Spleen (tissue), 11 donors: ENCODE measurements at regions not wholly inside any gene's neighbourhood (a gene's known extent, or its start where the extent isn't known, plus 50 kb on each side); places are given as distances from the start of the nearest gene placed in this dataset.

Experiments used
- DNase-seq: peaks from one replicate; pipeline ENCODE4 v3.0.0-alpha.2; 2020
- H3K27ac ChIP-seq, 8 donors: fragments of 200-600 bp; sonication (generic) in 7 of 8; 1 replicate in 4 of 8; 2 replicates in 4 of 8; pipeline versions ENCODE4 v1.5.0 to v1.8.0; 2016 to 2021; ENCODE audit warnings: inconsistent platforms in 4 of 8, mild to moderate bottlenecking in 4 of 8, moderate library complexity in 1 of 8
- H3K27me3 ChIP-seq, 7 donors: fragments of 200-600 bp; sonication (generic) in 6 of 7; replicated peaks in 1 of 7; 1 replicate in 4 of 7; 2 replicates in 3 of 7; pipeline versions ENCODE4 v1.5.0 to v1.8.0; 2016 to 2021; ENCODE audit warnings: inconsistent platforms in 3 of 7, mild to moderate bottlenecking in 1 of 7
- H3K36me3 ChIP-seq, 6 donors: fragments of 200-600 bp; sonication (generic) in 5 of 6; 1 replicate in 4 of 6; 2 replicates in 2 of 6; pipeline versions ENCODE4 v1.5.0 to v1.8.0; 2016 to 2021; ENCODE audit warnings: inconsistent platforms in 2 of 6
- H3K4me1 ChIP-seq, 6 donors: fragments of 200-600 bp; sonication (generic) in 5 of 6; 1 replicate in 3 of 6; 2 replicates in 3 of 6; pipeline versions ENCODE4 v1.5.0 to v1.8.0; 2016 to 2021; ENCODE audit warnings: inconsistent platforms in 3 of 6
- H3K4me3 ChIP-seq, 8 donors: fragments of 200-600 bp; sonication (generic) in 7 of 8; 1 replicate in 4 of 8; 2 replicates in 4 of 8; pipeline versions ENCODE4 v1.5.0 to v1.8.0; 2016 to 2021; ENCODE audit warnings: inconsistent platforms in 4 of 8, mild to moderate bottlenecking in 4 of 8, moderate library complexity in 2 of 8
- H3K9me3 ChIP-seq, 8 donors: fragments of 200-600 bp; sonication (generic) in 7 of 8; 1 replicate in 4 of 8; 2 replicates in 4 of 8; pipeline versions ENCODE4 v1.5.0 to v1.8.0; 2016 to 2021; ENCODE audit warnings: inconsistent platforms in 4 of 8
- POLR2A ChIP-seq, 3 donors: fragments of 450-650 bp; IDR thresholded peaks; one replicate each; pipeline ENCODE4 v1.5.1; 2017; ENCODE audit warnings: antibody characterized with exemption in 3 of 3, mild to moderate bottlenecking in 1 of 3
- POLR2AphosphoS5 ChIP-seq, 3 donors: sonication (generic); formaldehyde crosslinking; IDR thresholded peaks; one replicate each; pipeline ENCODE4 v1.5.1; 2017; ENCODE audit warnings: antibody characterized with exemption in 3 of 3
- WGBS, 5 donors: extraction: QIAGEN DNeasy Blood & Tissue Kit in 3 of 5; methylation state at CpG; one replicate each; pipeline versions ENCODE4 v1.1.5 to v1.1.7; 2013 to 2018; 5-methylcytosine and 5-hydroxymethylcytosine counted together
- intact Hi-C: fragments of 100-400 bp; cut with DNase I; formaldehyde crosslinking; loops from one replicate; pipeline ENCODE4 v1.15.0; 2023; ENCODE audit warnings: low total_unique reads
- TF ChIP-seq, protein P1 (sequence below), 11 experiments: fragments of 200-600 bp in 7 of 11; fragments of 450-650 bp in 4 of 11; sonication (generic) in 4 of 11; IDR thresholded peaks in 8 of 11; conservative IDR thresholded peaks in 3 of 11; 1 replicate in 7 of 11; 2 replicates in 4 of 11; pipeline versions ENCODE4 v1.4.0 to v1.8.0; 2016 to 2021; ENCODE audit warnings: antibody characterized with exemption in 11 of 11, inconsistent platforms in 4 of 11, mild to moderate bottlenecking in 1 of 11
- donor health status: healthy with polysubstance abuse.
- donor health status: DM: no; HTN: no; CAD: no; lungs with moderate emphysema.
- donor health status: DM: no; HTN: no; CAD: no.
- donor health status: Bipolar disorder and iron deficiency.
- donor health status: healthy.
- donor health status: DM: no; HTN: no; CAD: no.
- donor health status: DM: yes; HTN: yes; CAD: no.

DNA sequence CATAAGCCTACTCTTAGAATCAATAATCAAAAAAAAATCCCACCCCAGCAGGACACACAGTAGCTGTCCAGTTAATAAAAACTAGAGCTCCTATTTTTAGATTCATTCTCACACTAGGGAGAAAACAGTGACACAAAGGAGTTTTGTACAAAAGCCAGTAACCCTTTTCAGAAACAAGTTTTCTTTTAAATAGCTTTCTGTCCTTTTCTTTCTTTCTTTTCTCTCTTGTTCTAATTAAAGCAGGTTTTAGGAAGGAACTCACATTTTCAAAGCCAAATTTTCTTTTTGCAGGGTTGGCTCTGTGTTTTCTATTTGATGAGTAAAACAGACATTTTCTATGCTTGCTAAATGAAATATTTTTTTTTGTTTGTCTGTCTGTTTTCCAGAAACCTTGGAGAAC, 1390.7 kb downstream of the FAM181B start:
- TF ChIP-seq, protein P1, sequence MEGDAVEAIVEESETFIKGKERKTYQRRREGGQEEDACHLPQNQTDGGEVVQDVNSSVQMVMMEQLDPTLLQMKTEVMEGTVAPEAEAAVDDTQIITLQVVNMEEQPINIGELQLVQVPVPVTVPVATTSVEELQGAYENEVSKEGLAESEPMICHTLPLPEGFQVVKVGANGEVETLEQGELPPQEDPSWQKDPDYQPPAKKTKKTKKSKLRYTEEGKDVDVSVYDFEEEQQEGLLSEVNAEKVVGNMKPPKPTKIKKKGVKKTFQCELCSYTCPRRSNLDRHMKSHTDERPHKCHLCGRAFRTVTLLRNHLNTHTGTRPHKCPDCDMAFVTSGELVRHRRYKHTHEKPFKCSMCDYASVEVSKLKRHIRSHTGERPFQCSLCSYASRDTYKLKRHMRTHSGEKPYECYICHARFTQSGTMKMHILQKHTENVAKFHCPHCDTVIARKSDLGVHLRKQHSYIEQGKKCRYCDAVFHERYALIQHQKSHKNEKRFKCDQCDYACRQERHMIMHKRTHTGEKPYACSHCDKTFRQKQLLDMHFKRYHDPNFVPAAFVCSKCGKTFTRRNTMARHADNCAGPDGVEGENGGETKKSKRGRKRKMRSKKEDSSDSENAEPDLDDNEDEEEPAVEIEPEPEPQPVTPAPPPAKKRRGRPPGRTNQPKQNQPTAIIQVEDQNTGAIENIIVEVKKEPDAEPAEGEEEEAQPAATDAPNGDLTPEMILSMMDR (IDR thresholded peaks at IDR 0.05 in 8 of 11, conservative IDR thresholded peaks at IDR 0.05 in 3 of 11), result no peak
- no peak for TF ChIP-seq POLR2AphosphoS5 (IDR thresholded peaks at IDR 0.05)
- TF ChIP-seq POLR2A (IDR thresholded peaks at IDR 0.05), result no peak
- H3K27ac ChIP-seq, result no peak overlapping the region
- no peak for DNase-seq
- H3K36me3 ChIP-seq, result no peaks in the 10 kb centered on the region
- peaks cover 0 to 7% (median 0%) of the 10 kb centered on the region in 8 donors for H3K9me3 ChIP-seq
- intact Hi-C loops, result no loop called here
- no peak overlapping the region for H3K4me3 ChIP-seq
- H3K27me3 ChIP-seq, result no peaks in the 10 kb centered on the region
- no peaks in the 10 kb centered on the region for H3K4me1 ChIP-seq

DNA sequence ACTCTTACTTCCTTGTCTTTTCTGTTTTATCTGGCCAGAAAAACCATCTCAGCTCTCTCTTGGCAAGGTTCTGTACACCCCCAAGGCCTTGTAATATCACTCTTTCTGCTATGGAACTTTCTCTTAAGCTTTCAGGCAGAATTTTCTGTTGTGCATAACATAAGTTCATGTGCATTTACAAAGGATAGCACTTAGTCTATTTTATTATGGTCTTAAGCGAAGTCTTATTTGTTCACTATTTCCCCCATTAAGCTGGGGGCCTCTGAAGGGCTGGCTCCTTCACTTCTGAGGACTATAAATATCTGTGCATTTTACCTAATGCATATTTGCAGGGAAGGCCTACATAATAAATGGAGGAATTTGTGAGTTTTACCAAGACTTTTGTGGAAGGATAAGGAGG, 1393.4 kb downstream of the FAM181B start:
- peaks cover 0 to 8% (median 0%) of the 10 kb centered on the region in 8 donors for H3K9me3 ChIP-seq
- intact Hi-C loops, result no loop called here
- no peak for TF ChIP-seq POLR2AphosphoS5 (IDR thresholded peaks at IDR 0.05)
- 90 to 96% (median 92%) methylated on average over 1 of the region's 1 CpG for WGBS, 5 donors
- H3K27me3 ChIP-seq, result no peaks in the 10 kb centered on the region
- H3K36me3 ChIP-seq, result no peaks in the 10 kb centered on the region
- H3K4me1 ChIP-seq, result no peaks in the 10 kb centered on the region
- H3K4me3 ChIP-seq, result no peak overlapping the region
- DNase-seq, result no peak
- no peak overlapping the region for H3K27ac ChIP-seq

DNA sequence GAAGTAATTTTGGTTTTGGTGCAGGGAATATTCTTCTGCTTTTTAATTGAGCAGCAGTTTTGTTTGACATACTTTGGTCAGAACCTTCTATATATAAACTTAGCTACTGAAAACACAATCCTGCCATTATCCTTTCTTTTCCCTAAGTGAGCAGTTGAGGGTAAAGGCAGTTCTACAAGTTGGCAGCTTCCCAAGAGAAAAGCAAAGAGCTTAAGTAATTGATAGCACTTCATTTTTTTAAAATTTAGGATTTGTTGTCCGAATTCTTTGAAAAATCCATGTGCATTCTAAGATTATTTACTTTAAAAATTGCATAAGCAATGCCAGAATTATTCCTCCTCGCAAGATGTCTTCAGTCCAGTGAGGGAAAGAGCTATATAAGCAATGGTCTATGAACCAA, 1394.1 kb downstream of the FAM181B start:
- WGBS, 5 donors, result 62 to 76% (median 65%) methylated on average over 2 of the region's 2 CpGs
- Histone ChIP-seq H3K9me3 (peaks cover 0 to 6% (median 0%) of the 10 kb centered on the region in 8 donors), H3K36me3 (no peaks in the 10 kb centered on the region), H3K4me3 (no peak overlapping the region), H3K4me1 (no peaks in the 10 kb centered on the region), H3K27me3 (no peaks in the 10 kb centered on the region), H3K27ac (no peak overlapping the region)
- TF ChIP-seq POLR2A (IDR thresholded peaks at IDR 0.05), result no peak
- TF ChIP-seq, protein P1 (IDR thresholded peaks at IDR 0.05 in 8 of 11, conservative IDR thresholded peaks at IDR 0.05 in 3 of 11), result no peak
- no peak for TF ChIP-seq POLR2AphosphoS5 (IDR thresholded peaks at IDR 0.05)
- intact Hi-C loops, result no loop called here
- no peak for DNase-seq

DNA sequence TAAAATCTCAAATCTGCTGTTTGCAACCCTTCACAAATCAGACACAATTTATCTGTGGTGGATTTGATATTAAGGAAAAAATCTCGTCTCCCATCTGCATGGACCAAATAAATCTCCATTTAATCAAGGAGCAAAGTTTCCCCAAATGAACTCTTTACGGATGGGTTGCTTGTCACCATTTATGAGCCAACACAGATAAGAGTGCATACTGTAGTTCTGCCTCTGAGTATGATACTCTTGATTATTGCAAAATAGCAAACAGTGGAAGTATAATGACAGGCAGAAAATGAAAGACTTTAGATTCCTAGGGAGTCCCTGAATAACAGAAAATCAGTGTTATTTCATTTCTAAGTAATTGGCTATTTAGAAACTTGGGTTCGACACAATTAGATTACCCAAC, 1395.9 kb downstream of the FAM181B start:
- peaks cover 0 to 4% (median 0%) of the 10 kb centered on the region in 8 donors for H3K9me3 ChIP-seq
- no peaks in the 10 kb centered on the region for H3K4me1 ChIP-seq
- H3K36me3 ChIP-seq, result no peaks in the 10 kb centered on the region
- 66 to 79% (median 75%) methylated on average over 3 of the region's 3 CpGs for WGBS, 5 donors
- intact Hi-C loops, result no loop called here
- no peak for DNase-seq
- H3K27ac ChIP-seq, result no peak overlapping the region
- TF ChIP-seq, protein P1 (IDR thresholded peaks at IDR 0.05 in 8 of 11, conservative IDR thresholded peaks at IDR 0.05 in 3 of 11), result no peak
- TF ChIP-seq POLR2AphosphoS5 (IDR thresholded peaks at IDR 0.05) (no peak), POLR2A (IDR thresholded peaks at IDR 0.05) (no peak)
- H3K4me3 ChIP-seq, result no peak overlapping the region
- H3K27me3 ChIP-seq, result no peaks in the 10 kb centered on the region

DNA sequence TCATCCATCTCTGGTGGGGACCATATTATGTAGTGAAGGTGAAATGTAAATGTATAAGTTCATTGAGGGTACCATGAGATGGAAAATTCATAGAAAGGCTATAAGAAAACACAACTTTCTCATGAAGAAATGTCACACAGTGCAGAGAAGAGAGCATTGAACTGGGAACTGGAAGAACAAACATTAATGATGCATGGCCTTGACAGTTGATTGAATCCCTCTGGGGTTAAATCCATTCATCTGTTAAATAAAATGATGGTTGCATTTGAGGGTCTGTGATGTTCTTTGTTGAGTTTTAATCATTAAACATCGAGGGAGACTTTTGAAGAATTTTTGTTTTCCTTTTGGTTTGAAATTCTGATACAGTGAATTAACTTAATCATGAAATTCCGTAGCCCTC, 1401.4 kb downstream of the FAM181B start:
- Histone ChIP-seq H3K9me3 (peaks cover 0 to 6% (median 0%) of the 10 kb centered on the region in 8 donors), H3K27me3 (no peaks in the 10 kb centered on the region), H3K27ac (no peak overlapping the region), H3K4me3 (no peak overlapping the region), H3K4me1 (no peaks in the 10 kb centered on the region), H3K36me3 (no peaks in the 10 kb centered on the region)
- DNase-seq, result no peak
- TF ChIP-seq, protein P1 (IDR thresholded peaks at IDR 0.05 in 8 of 11, conservative IDR thresholded peaks at IDR 0.05 in 3 of 11), result no peak
- 70 to 84% (median 76%) methylated on average over 2 of the region's 2 CpGs for WGBS, 5 donors
- intact Hi-C loops, result no loop called here
